Progenitor cell of endocrine pancreas (in vitro differentiated cells): ENCODE measurements at regions not wholly inside any gene's neighbourhood (a gene's known extent, or its start where the extent isn't known, plus 50 kb on each side); places are given as distances from the start of the nearest gene placed in this dataset.
A peak's percentile ranks its signal among the peaks of the same experiment; 100 is the strongest.

Experiments used
- DNase-seq: peaks from one replicate; pipeline ENCODE4 v3.0.0; 2021; ENCODE audit warnings: low spot score; ENCODE audit not compliant: unreplicated experiment
- H3K27ac Mint-ChIP-seq: 2 replicates; pipeline ENCODE4 v1.8.0; 2021; ENCODE audit warnings: mild to moderate bottlenecking, moderate library complexity, mixed read lengths
- H3K27me3 Mint-ChIP-seq: 2 replicates; pipeline ENCODE4 v1.8.0; 2021; ENCODE audit warnings: mixed read lengths
- H3K36me3 Mint-ChIP-seq: 2 replicates; pipeline ENCODE4 v1.8.0; 2022; ENCODE audit warnings: mixed read lengths; ENCODE audit not compliant: insufficient read depth
- H3K4me1 Mint-ChIP-seq: 2 replicates; pipeline ENCODE4 v1.8.0; 2021; ENCODE audit warnings: low read depth, mixed read lengths
- H3K4me3 Mint-ChIP-seq: 2 replicates; pipeline ENCODE4 v1.8.0; 2021; ENCODE audit warnings: low read depth, mild to moderate bottlenecking, moderate library complexity, mixed read lengths
- H3K9me3 Mint-ChIP-seq: 2 replicates; pipeline ENCODE4 v1.8.0; 2021; ENCODE audit warnings: low read depth, mixed read lengths
- CTCF ChIP-seq: fragments of 200-600 bp; sonication (generic); IDR thresholded peaks from one replicate; pipeline ENCODE4 v1.5.0; 2021; ENCODE audit warnings: antibody characterized with exemption, mild to moderate bottlenecking; ENCODE audit not compliant: unreplicated experiment

- H3K4me3 Mint-ChIP-seq: no peak overlapping the region
- no peak overlapping the region for H3K27ac Mint-ChIP-seq
- no peaks in the 10 kb centered on the region for H3K36me3 Mint-ChIP-seq
- TF ChIP-seq CTCF: no peak
- no peaks in the 10 kb centered on the region for H3K27me3 Mint-ChIP-seq
- H3K9me3 Mint-ChIP-seq: no peaks in the 10 kb centered on the region
- no peak for DNase-seq
- H3K4me1 Mint-ChIP-seq: no peaks in the 10 kb centered on the region
These were observed 165.5 kb upstream of the PTGFR start for GRCh38 chr1:78325293-78325692.

- no peaks in the 10 kb centered on the region for H3K4me1 Mint-ChIP-seq
- no peak overlapping the region for H3K27ac Mint-ChIP-seq
- no peaks in the 10 kb centered on the region for H3K36me3 Mint-ChIP-seq
- TF ChIP-seq CTCF: no peak
- H3K4me3 Mint-ChIP-seq: no peak overlapping the region
- DNase-seq: no peak
- H3K9me3 Mint-ChIP-seq: no peaks in the 10 kb centered on the region
- H3K27me3 Mint-ChIP-seq: peaks cover 5% of the 10 kb centered on the region
These were observed 161.3 kb upstream of the PTGFR start for GRCh38 chr1:78329475-78329874.

- H3K36me3 Mint-ChIP-seq: no peaks in the 10 kb centered on the region
- TF ChIP-seq CTCF: no peak
- H3K27me3 Mint-ChIP-seq: peaks cover 5% of the 10 kb centered on the region
- no peaks in the 10 kb centered on the region for H3K4me1 Mint-ChIP-seq
- no peak overlapping the region for H3K4me3 Mint-ChIP-seq
- no peak for DNase-seq
- H3K27ac Mint-ChIP-seq: no peak overlapping the region
- peaks cover 3% of the 10 kb centered on the region for H3K9me3 Mint-ChIP-seq
These were observed 159.0 kb upstream of the PTGFR start for GRCh38 chr1:78331799-78332198.

- TF ChIP-seq CTCF: peak; percentile 83
- H3K27ac Mint-ChIP-seq: no peak overlapping the region
- peaks cover 3% of the 10 kb centered on the region for H3K9me3 Mint-ChIP-seq
- no peaks in the 10 kb centered on the region for H3K36me3 Mint-ChIP-seq
- no peak for DNase-seq
- H3K4me1 Mint-ChIP-seq: no peaks in the 10 kb centered on the region
- no peak overlapping the region for H3K4me3 Mint-ChIP-seq
- peaks cover 5% of the 10 kb centered on the region for H3K27me3 Mint-ChIP-seq
These were observed 157.3 kb upstream of the PTGFR start for GRCh38 chr1:78333502-78333901.

GRCh38 chr1:78334114-78334513 is 156.7 kb upstream of the PTGFR start:
- no peak for TF ChIP-seq CTCF
- H3K4me3 Mint-ChIP-seq: no peak overlapping the region
- peaks cover 5% of the 10 kb centered on the region for H3K27me3 Mint-ChIP-seq
- peaks cover 3% of the 10 kb centered on the region for H3K9me3 Mint-ChIP-seq
- no peaks in the 10 kb centered on the region for H3K4me1 Mint-ChIP-seq
- no peak for DNase-seq
- no peaks in the 10 kb centered on the region for H3K36me3 Mint-ChIP-seq
- H3K27ac Mint-ChIP-seq: no peak overlapping the region
